Astrocyte of the cerebellum (primary cell): ENCODE measurements at regions not wholly inside any gene's neighbourhood (a gene's known extent, or its start where the extent isn't known, plus 50 kb on each side); places are given as distances from the start of the nearest gene placed in this dataset.
A peak's percentile ranks its signal among the peaks of the same experiment; 100 is the strongest.

ENCODE experiments used
- DNase-seq: peaks from one replicate; pipeline ENCODE4 v3.0.0-alpha.2; 2011; ENCODE audit warnings: low read depth
- H3K4me3 ChIP-seq: 2 replicates; pipeline ENCODE4 v1.5.1; 2011; ENCODE audit warnings: mild to moderate bottlenecking, low read depth, low read length, moderate library complexity
- in situ Hi-C: cut with HindIII; loops from 2 replicates; pipeline ENCODE4 v1.10.0; 2017; ENCODE audit warnings: low sequenced_read_pairs
- TF ChIP-seq, protein P1 (sequence below): IDR thresholded peaks from 2 replicates; pipeline ENCODE4 v1.5.1; 2012; ENCODE audit warnings: low read length, low read depth, moderate library complexity, mild to moderate bottlenecking; ENCODE audit errors: missing control alignments

DNA sequence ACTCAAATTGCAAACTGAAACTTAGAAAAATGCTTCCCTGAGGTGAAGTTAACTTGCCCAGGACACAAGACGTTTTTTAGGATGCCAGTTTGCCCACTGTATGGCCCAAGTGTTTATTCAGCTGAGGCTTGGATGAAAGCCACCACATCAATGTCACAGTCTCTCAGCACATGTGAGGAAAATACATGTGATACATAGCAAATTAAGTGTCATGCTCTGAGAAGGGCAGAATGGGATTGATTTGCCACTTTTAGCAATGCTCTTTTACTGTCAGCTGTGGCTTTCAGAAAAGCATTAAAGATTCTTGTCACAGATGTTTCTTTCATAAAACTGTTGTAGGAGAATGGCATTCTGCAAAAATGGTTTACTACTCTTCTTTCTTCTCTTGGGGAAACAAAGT is 165.5 kb downstream of the ZIC1 start:
- no peak overlapping the region for H3K4me3 ChIP-seq
- TF ChIP-seq, protein P1, sequence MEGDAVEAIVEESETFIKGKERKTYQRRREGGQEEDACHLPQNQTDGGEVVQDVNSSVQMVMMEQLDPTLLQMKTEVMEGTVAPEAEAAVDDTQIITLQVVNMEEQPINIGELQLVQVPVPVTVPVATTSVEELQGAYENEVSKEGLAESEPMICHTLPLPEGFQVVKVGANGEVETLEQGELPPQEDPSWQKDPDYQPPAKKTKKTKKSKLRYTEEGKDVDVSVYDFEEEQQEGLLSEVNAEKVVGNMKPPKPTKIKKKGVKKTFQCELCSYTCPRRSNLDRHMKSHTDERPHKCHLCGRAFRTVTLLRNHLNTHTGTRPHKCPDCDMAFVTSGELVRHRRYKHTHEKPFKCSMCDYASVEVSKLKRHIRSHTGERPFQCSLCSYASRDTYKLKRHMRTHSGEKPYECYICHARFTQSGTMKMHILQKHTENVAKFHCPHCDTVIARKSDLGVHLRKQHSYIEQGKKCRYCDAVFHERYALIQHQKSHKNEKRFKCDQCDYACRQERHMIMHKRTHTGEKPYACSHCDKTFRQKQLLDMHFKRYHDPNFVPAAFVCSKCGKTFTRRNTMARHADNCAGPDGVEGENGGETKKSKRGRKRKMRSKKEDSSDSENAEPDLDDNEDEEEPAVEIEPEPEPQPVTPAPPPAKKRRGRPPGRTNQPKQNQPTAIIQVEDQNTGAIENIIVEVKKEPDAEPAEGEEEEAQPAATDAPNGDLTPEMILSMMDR = no peak
- DNase-seq = no peak
- in situ Hi-C loops = no loop called here

DNA sequence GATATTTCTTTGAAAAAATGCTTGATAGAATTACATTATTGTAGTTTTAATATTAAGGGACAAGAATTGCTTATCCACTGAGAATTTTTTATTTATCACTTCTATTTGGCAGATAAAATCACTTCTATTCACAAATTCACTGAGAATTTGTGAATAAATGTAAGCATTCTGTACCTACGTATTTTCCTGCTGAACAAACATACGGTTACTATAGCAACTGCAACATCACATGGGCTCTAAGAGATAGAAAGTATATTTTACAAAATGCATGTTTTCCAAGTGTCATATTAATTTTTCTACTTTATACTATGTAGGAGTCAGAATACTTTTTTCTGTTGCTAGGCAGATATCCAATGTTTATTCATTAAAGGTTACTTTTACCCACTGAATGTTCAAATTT is 166.2 kb downstream of the ZIC1 start:
- TF ChIP-seq, protein P1 = no peak
- in situ Hi-C loops = no loop called here
- no peak overlapping the region for H3K4me3 ChIP-seq
- no peak for DNase-seq

DNA sequence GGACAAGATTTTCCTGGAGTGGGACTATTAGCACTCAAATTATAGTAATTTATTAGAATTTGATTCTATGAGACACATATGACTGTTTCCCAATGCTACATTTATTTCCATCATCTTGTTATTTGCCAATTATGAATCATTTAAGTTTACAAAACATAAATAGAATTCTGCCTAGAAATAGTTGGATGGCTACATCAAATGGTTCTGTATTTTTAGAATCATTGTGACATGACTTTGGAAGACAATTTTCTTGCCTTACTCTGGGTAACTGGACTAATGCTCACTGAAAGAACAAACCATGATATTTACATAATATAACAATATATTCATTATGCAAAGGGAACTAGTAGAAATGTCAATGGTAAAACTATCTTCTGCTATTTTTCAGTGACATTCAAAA is 173.5 kb downstream of the ZIC1 start:
- H3K4me3 ChIP-seq = no peak overlapping the region
- in situ Hi-C loops = no loop called here
- TF ChIP-seq, protein P1 = no peak
- no peak for DNase-seq

DNA sequence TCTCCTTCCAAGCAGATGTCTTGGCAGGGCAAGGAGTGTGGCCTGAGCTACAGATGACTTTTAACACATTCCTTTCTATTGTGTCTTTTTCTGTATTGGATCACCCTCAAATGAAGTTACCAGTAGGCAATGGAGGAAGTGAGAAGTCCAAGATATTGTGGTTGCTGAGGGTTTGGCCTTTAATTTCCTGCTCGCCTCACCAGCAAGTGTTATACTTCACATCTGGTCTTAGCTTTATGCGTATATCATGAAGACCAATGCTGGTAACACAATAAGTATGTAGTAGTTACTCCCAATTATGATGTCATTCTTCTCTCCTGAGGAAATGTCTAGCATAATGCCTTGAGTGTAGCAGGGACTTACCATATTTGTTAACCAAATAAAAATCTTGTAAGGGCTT is 179.9 kb downstream of the ZIC1 start:
- no peak overlapping the region for H3K4me3 ChIP-seq
- TF ChIP-seq, protein P1 = no peak
- in situ Hi-C loops = no loop called here
- peak; percentile 86 for DNase-seq

DNA sequence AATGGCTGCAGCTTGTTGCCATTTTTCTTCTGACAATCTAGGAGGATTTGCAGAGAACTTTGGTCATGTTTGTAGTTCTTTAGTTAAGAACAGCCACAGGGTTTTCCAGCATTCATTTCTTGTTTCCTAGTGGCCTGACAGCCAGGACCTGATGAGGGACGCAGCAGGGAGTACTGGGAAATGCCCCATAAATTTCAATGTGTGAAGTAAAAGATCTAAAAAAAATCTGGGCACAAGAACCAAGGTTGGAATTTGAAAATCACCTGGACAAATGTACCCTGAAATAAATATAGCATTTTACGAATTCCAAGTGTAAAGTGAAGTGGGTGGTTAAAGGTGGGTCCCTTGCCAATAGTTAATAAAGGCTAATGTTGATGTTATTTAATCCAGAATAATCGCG is 195.0 kb downstream of the ZIC1 start:
- in situ Hi-C loops = no loop called here
- DNase-seq = no peak
- TF ChIP-seq, protein P1 = no peak
- no peak overlapping the region for H3K4me3 ChIP-seq

DNA sequence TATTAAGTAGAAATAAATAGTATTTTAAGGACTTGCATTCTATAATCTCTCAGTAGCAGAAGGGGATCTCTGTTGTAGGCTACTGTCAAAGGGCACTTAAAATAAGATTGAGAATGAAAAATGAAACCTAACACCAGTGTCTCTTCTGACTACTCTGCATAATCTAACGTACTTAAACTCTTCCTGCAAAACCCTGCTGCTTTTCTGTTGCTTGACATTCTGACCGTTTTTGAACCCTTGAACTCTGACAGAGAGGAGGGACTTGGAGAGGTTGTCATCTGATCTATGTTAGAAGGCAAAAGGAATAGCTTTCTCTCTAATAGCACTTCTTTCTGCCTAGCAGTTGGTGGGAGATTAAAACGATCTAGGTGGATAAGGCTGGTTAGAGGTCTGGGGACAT is 204.6 kb downstream of the ZIC1 start:
- no peak overlapping the region for H3K4me3 ChIP-seq
- in situ Hi-C loops = loop anchor here (10.0 kb wide), 1 partner anchor 209 kb away; the partner anchor contains the start of genes ZIC1 and ZIC4
- no peak for DNase-seq
- TF ChIP-seq, protein P1 = no peak

DNA sequence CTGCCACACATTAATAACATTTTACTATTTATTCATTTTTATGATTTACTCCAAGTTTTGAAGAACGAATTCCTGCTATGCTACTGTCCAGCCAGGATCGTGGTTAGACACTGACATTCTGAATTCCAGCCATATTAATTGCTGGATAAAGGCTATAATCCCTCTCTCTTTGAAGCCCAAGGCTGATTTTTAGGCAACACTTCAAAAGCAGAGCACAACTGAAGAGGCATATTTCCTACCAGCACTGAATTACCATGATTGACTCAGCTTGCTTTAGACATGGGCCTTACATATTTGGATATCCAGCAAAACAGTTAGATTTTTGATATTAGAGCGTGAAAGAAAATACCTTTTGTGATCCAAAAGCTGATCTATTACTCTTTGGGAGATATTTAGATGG is 205.0 kb downstream of the ZIC1 start:
- TF ChIP-seq, protein P1 = no peak
- DNase-seq = peak; percentile 62
- H3K4me3 ChIP-seq = no peak overlapping the region
- in situ Hi-C loops = loop anchor here (10.0 kb wide), 1 partner anchor 209 kb away; the partner anchor contains the start of genes ZIC1 and ZIC4
